Memory B cell (primary cell): ENCODE measurements at regions not wholly inside any gene's neighbourhood (a gene's known extent, or its start where the extent isn't known, plus 50 kb on each side); places are given as distances from the start of the nearest gene placed in this dataset.
"Not testable (repeated sequence)": the region's sequence is repeated elsewhere in the genome, so short reads cannot be mapped to it uniquely, and the experiment has no call there.

Experiments used
- ATAC-seq: fragments of 150-1000 bp; cut with Tn5 transposase; 2 replicates; pipeline ENCODE4 v1.10.0; 2021; ENCODE audit warnings: low read depth, mild to moderate bottlenecking, moderate library complexity
- DNase-seq, 2 donors: peaks; one replicate each; pipeline ENCODE4 v3.0.0; 2022; ENCODE audit warnings: low spot score in 2 of 2
- H3K27ac Mint-ChIP-seq: one replicate; pipeline ENCODE4 v1.8.0; 2022; ENCODE audit warnings: mild to moderate bottlenecking, moderate library complexity, mixed read lengths
- H3K27me3 Mint-ChIP-seq: one replicate; pipeline ENCODE4 v1.8.0; 2022; ENCODE audit warnings: mixed read lengths
- H3K36me3 Mint-ChIP-seq: one replicate; pipeline ENCODE4 v1.8.0; 2022; ENCODE audit warnings: mild to moderate bottlenecking, mixed read lengths
- H3K4me1 Mint-ChIP-seq: one replicate; pipeline ENCODE4 v1.8.0; 2022; ENCODE audit warnings: mixed read lengths
- H3K4me3 Mint-ChIP-seq: one replicate; pipeline ENCODE4 v1.8.0; 2022; ENCODE audit warnings: mild to moderate bottlenecking, moderate library complexity, mixed read lengths
- H3K9me3 Mint-ChIP-seq: one replicate; pipeline ENCODE4 v1.8.0; 2022; ENCODE audit warnings: mixed read lengths

DNA sequence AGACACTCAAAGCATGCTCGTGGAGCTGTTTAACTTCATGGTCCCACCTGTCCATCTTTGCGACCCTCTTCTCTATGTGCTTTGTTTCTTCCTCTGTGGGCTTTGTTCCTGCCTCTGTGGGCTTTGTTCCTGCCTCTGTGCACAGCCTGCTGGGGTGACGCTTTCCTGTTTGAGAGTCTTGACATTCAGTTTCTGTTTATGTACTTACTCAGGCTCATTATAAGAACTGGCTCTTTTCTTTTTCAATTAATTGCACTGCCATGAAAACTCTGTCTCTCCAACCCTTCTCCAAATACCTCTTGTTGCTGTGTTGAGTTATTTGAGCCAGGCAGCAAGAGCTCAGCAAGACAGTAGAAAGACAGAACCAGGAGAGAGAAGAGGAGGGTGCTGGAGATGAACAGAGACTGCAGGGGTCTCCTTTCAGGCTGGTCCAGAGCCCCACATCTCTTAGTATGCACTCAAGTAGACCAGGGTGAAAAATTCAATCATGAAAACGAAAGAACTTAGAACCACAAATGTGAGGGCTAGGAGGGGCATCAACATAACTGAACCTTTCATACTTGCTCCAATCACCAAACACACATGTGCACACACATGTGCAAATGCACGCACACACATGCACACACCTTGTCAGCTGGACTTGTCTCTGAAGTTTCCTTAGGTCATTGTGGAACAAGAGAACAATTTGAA is 88.3 kb upstream of the SGIP1 start:
- no peaks in the 10 kb centered on the region for H3K9me3 Mint-ChIP-seq

DNA sequence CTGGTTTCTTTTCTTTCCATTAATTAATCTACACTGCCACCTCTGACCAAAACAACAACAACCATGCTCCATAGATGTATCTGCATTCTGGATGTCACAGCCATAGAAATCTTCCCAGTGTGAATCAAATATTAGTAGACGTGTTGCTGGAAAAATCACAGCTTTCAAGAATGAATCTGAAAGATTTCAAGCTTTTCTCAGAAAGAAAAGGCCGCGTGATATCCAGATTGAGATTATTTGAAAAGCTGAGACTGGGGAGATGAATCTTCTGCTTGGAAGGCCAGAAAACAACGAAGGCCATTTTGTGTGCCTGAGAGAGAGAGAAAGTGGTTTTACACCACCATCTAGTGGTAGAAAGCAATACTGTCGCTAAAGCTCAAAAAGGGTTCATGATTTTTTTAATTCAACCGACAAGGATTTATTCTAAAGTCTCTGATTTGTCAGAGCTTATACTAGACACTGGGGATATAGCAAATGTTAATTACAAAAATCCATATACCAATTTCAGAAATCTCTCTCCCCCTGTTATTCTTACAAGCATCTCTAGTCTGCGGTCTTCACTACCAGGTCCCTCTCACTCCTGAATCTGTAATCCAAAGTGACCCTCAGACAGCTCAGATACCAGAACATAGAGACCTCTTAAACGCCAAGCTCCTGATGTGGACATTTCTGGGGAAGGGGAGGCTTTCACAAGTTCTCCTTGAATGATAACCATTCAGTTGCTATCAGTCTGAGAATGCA is 87.5 kb upstream of the SGIP1 start:
- Mint-ChIP-seq H3K27me3 (peaks cover 1% of the 10 kb centered on the region), H3K9me3 (no peaks in the 10 kb centered on the region), H3K4me3 (peak overlapping the region; percentile 56), H3K36me3 (no peaks in the 10 kb centered on the region), H3K27ac (peak overlapping the region; percentile 93), H3K4me1 (peaks cover 22% of the 10 kb centered on the region)
- ATAC-seq (peak; percentile 69), DNase-seq (peak; percentile 44 to 71)

More for the DNA sequence above, 88.3 kb upstream of the SGIP1 start:
- Mint-ChIP-seq H3K4me3 (peak overlapping the region; percentile 56), H3K27me3 (peaks cover 1% of the 10 kb centered on the region), H3K27ac (peak overlapping the region; percentile 93), H3K36me3 (no peaks in the 10 kb centered on the region), H3K4me1 (peaks cover 22% of the 10 kb centered on the region)
- peak; percentile 83 for ATAC-seq
- DNase-seq: peak; percentile 30 to 32

DNA sequence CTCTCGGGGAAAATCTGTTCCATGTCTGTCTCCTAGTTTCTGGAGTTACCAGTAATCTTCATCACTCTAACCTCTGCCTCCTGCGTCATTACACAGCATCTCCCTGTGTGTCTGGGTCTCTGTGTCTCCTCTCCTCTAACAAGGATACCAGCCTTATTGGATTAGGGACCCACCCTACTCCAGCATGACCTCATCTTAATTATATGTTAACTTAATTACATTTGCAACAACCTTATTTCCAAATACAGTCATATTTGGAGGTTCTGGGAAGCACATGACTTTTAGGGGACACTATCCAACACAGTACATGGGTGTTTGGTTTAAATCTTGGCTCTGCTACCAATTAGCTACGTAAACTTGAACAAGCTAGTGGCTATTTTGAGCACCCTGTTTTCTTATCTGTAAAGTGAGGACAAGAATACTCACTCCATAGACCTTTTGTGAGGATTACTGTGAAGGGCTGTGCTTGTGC is 83.9 kb upstream of the SGIP1 start:
- Mint-ChIP-seq H3K36me3 (no peaks in the 10 kb centered on the region), H3K27me3 (peaks cover 1% of the 10 kb centered on the region), H3K4me3 (no peak overlapping the region), H3K9me3 (no peaks in the 10 kb centered on the region), H3K27ac (no peak overlapping the region), H3K4me1 (peaks cover 12% of the 10 kb centered on the region)
- ATAC-seq: no peak
- DNase-seq: no peak

DNA sequence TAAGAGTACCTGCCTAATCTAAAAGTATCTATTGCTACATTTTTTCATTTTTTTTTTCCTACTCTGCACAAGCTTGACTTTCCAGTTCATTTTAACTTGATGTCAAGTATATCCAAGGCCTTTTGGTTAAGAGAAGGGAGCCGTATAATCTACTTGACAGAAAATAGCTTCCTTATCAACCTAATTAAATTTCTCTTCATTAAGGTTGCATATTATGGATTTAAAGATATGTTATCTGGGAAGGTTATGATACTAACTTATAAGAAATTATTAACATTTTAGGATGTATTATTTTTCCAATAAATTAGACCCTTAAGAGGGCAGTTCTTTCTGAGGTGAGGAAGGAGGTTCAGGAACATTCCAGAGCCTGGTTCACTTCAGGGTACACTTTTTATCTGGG is 83.1 kb upstream of the SGIP1 start:
- Mint-ChIP-seq H3K9me3 (no peaks in the 10 kb centered on the region), H3K36me3 (no peaks in the 10 kb centered on the region), H3K4me3 (no peak overlapping the region), H3K4me1 (peaks cover 4% of the 10 kb centered on the region), H3K27ac (no peak overlapping the region), H3K27me3 (peaks cover 3% of the 10 kb centered on the region)
- ATAC-seq (no peak), DNase-seq (no peak)

DNA sequence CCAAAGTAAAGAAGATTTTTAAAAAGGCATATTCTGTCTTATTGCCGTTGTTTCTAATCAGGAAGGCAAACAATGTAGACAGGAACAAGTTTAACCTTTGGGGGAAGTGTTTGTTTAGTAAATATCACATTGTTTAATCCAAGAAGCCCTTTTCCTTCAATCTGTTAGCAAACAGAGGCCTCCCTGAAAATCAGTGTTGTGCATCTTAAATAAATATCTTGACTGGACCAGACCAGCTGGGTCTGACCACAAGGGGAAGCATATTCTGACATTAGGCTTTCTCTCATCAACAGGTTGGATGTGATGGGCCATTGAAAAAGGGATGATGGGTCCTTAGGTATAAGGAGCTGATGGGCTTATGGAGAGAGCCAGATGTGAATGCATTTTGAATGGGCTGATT is 81.8 kb upstream of the SGIP1 start:
- ATAC-seq: no peak
- H3K4me1 Mint-ChIP-seq: no peaks in the 10 kb centered on the region
- H3K27me3 Mint-ChIP-seq: peaks cover 3% of the 10 kb centered on the region
- H3K36me3 Mint-ChIP-seq: no peaks in the 10 kb centered on the region
- H3K4me3 Mint-ChIP-seq: no peak overlapping the region
- H3K9me3 Mint-ChIP-seq: no peaks in the 10 kb centered on the region
- DNase-seq: no peak
- no peak overlapping the region for H3K27ac Mint-ChIP-seq

DNA sequence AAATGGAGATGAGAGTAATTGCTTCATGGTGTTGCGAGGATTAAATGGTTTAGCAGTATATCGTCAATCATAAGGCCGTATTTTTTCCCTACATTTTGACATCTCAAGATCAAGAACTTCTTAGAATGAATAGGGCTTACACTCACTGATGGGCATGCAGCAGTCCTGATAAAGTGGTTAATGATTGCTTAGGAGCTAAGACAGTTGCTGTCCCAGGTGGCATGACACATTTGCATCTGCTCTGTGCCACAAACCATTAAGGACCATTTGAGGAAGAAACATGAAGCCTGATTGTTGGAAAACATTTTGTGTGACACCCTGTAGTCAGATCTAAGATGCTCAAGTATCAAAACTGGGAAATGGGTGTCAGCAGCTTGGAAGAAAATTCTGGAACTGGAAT is 81.0 kb upstream of the SGIP1 start:
- H3K27ac Mint-ChIP-seq: no peak overlapping the region
- no peaks in the 10 kb centered on the region for H3K9me3 Mint-ChIP-seq
- H3K36me3 Mint-ChIP-seq: no peaks in the 10 kb centered on the region
- H3K4me1 Mint-ChIP-seq: no peaks in the 10 kb centered on the region
- ATAC-seq (no peak), DNase-seq (no peak)
- H3K4me3 Mint-ChIP-seq: no peak overlapping the region
- H3K27me3 Mint-ChIP-seq: peaks cover 3% of the 10 kb centered on the region

DNA sequence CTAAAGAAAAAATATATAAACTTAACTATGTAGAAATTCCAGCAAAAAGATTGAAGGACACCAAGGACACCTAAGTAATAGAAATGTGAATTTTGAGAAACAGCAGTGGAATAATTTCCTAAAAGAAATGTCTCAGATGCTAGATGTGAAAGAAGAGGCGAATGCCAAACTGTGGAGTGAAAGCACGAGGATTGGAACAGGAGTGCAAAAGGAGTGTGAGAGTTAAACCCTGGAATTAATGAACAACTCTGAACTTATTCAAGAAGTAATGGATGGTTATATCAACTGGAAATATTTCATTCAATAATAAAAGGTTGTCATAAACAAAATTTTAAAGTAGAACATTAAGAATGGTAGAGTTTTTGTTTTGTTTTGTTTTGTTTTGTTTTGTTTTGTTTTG is 78.5 kb upstream of the SGIP1 start:
- H3K27me3 Mint-ChIP-seq: peaks cover 3% of the 10 kb centered on the region
- H3K36me3 Mint-ChIP-seq: peaks cover 5% of the 10 kb centered on the region
- ATAC-seq (no peak), DNase-seq (no peak)
- no peaks in the 10 kb centered on the region for H3K4me1 Mint-ChIP-seq
- no peak overlapping the region for H3K27ac Mint-ChIP-seq
- H3K4me3 Mint-ChIP-seq: no peak overlapping the region
- H3K9me3 Mint-ChIP-seq: peaks cover 5% of the 10 kb centered on the region

DNA sequence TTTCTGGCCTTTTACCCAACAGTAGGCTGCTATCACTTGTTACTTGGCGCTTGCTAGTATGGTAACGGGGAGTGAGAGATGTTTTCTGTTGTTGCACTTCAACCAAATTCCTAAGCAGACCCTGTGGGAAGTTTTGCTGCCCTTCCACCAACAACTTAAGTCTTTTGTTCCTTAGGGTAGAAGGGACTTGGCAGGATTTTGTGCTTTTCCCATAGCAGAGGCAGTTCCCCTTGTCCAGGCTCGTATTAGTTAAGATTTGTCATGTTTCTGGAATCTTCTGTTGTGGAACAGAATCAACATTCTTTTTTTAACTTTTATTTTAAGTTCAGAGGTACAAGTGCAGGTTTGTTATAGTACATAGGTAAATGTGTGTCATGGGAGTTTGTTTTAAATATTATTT is 73.2 kb upstream of the SGIP1 start:
- Mint-ChIP-seq H3K9me3 (peaks cover 12% of the 10 kb centered on the region), H3K36me3 (peaks cover 9% of the 10 kb centered on the region), H3K27ac (no peak overlapping the region), H3K4me3 (no peak overlapping the region), H3K4me1 (no peaks in the 10 kb centered on the region), H3K27me3 (peaks cover 10% of the 10 kb centered on the region)
- no peak for DNase-seq
- no peak for ATAC-seq

DNA sequence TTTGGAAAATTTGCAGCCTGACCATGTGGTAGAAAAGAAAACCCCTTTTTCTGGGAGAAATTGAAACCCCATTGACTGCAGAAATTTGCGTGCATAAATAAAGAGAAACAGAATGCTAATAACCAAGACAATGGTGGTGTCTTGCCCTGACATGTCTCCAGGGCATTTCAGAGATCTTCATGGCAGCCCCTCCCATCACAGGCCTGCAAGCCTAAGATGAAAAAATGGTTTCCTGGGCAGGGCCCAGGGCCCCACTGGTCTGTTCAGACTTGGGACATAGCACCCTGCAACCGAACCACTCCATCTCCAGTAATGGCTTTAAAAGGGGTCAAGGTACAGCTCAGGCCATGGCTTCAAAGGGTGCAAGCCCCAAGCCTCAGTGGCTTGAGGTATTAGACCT is 71.6 kb upstream of the SGIP1 start:
- Mint-ChIP-seq H3K4me3 (no peak overlapping the region), H3K27ac (no peak overlapping the region), H3K9me3 (peaks cover 12% of the 10 kb centered on the region), H3K36me3 (peaks cover 9% of the 10 kb centered on the region), H3K27me3 (peaks cover 14% of the 10 kb centered on the region), H3K4me1 (no peaks in the 10 kb centered on the region)
- ATAC-seq (no peak), DNase-seq (no peak)

DNA sequence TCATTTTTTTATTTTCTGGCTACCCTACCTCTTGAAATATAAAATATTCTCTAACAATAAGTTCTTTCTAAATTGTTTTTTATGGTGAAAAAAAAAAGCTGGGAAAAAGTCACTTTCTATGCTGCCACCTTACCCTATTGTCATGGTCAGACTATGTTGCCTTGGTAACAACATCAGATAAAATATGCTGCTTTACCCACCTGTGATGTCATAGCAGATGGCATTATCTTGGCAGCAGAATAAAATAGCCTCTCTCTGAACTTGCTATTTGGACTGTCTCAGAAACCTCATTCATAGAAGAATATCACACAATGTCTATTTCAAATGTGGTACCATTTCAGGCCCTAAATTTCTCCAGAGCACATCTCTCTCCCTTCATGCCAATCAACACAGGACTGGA is 69.6 kb upstream of the SGIP1 start:
- H3K9me3 Mint-ChIP-seq: peaks cover 12% of the 10 kb centered on the region
- H3K27ac Mint-ChIP-seq: no peak overlapping the region
- H3K4me1 Mint-ChIP-seq: no peaks in the 10 kb centered on the region
- DNase-seq (no peak), ATAC-seq (no peak)
- H3K4me3 Mint-ChIP-seq: no peak overlapping the region
- H3K27me3 Mint-ChIP-seq: peaks cover 19% of the 10 kb centered on the region
- H3K36me3 Mint-ChIP-seq: peaks cover 9% of the 10 kb centered on the region

DNA sequence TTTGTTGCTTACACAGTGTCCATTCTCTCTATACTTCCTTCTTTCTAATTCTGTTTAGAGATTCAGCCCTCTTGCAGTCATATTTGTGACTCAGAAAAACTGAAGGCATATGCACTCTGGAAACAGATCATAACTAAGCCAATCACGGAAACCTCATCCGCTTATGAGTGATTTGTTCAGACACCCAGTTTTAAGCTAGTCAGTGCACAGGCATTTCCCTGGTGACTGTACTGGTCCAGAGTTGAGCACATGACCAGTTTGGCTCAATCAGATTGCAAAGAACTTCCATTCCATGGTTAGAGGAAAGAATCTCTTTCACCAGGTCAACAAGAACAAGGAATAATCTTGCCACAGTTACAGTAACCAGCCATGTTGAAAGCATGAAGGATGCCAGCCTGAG is 69.2 kb upstream of the SGIP1 start:
- Mint-ChIP-seq H3K36me3 (peaks cover 6% of the 10 kb centered on the region), H3K4me3 (no peak overlapping the region), H3K27ac (no peak overlapping the region), H3K4me1 (no peaks in the 10 kb centered on the region), H3K9me3 (peaks cover 10% of the 10 kb centered on the region), H3K27me3 (peaks cover 17% of the 10 kb centered on the region)
- ATAC-seq: no peak
- no peak for DNase-seq

DNA sequence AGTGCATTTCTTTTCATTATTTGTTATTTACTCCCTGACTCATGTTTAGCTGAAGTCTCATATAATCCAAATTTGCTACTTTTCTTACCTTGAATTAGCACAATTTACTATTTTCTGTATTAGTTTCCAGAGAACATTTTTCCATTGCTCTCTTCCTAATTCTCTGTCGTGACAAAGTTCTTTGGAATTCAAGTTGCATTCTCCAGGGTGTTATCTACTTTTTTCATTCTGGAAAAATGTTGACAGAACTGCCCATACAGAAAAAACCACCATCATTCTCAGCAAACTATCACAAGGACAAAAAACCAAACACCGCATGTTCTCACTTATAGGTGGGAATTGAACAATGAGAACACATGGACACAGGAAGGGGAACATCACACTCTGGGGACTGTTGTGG is 67.3 kb upstream of the SGIP1 start:
- ATAC-seq, DNase-seq: not testable (repeated sequence)

DNA sequence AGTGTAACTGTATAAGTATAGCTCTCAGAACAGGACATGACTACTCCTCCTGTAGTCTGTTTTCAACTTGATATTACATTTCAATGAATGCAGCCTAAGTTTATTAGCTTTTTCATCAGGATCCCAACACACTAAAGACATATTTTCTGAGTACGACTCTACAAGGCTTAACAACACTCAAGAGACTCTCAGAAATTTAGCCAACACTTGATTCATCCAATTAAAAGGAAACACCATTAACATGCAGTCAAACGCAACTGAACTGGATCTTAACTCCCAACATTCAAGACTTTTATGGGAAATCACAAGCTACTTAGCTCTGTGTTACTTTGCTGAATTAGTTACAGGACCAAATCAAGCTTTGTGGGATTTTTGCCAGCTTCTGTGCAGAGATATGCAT is 65.2 kb upstream of the SGIP1 start:
- no peak overlapping the region for H3K4me3 Mint-ChIP-seq
- no peak for ATAC-seq
- no peak overlapping the region for H3K27ac Mint-ChIP-seq
- no peaks in the 10 kb centered on the region for H3K9me3 Mint-ChIP-seq
- no peaks in the 10 kb centered on the region for H3K4me1 Mint-ChIP-seq
- no peak for DNase-seq
- H3K27me3 Mint-ChIP-seq: peaks cover 17% of the 10 kb centered on the region
- no peaks in the 10 kb centered on the region for H3K36me3 Mint-ChIP-seq

More for the DNA sequence above, 67.3 kb upstream of the SGIP1 start:
- not testable (repeated sequence) for H3K36me3 Mint-ChIP-seq, H3K4me1 Mint-ChIP-seq, H3K4me3 Mint-ChIP-seq, H3K9me3 Mint-ChIP-seq, H3K27ac Mint-ChIP-seq
- H3K27me3 Mint-ChIP-seq: peaks cover 14% of the 10 kb centered on the region

DNA sequence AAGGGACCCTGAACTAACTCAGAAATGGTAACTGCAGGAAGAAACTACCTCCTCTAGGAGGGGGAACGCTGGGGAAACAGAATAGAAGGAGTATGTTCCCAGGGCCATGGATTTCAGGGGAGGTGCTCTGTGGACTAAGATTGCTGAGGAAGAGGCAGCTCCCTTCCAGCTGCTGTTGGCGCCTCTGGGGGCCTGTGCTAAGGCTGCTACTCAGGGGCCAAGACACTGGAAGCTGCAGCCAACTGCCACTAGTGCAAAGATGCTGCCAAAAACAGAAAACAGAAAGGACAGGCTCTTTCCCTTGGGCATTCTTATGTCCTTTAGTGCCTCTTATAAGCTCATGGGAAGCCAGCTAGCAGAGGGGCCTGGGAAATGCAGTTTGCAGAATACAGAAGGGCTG is 58.0 kb upstream of the SGIP1 start:
- Mint-ChIP-seq H3K9me3 (peaks cover 5% of the 10 kb centered on the region), H3K27ac (no peak overlapping the region), H3K4me3 (no peak overlapping the region), H3K36me3 (peaks cover 2% of the 10 kb centered on the region), H3K27me3 (peaks cover 27% of the 10 kb centered on the region), H3K4me1 (no peaks in the 10 kb centered on the region)
- no peak for ATAC-seq
- no peak for DNase-seq

DNA sequence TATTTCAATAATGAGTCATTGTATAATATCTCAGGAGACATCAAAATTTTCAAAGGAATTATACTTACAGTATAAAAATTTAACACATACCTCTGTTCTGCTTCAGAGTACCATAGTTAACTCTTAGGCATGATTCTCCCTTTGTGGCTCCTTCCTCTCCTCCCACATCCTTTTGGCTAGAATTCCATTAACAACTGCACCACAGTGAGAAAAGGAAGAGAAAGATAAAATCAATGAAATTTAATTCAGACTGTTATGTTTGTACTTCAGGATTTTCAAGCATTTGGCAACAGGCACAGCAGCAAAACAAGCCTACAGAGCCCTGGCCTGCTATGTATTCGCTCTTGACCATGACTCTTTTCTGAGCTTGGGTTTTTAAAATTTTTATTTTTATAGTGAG is 57.2 kb upstream of the SGIP1 start:
- Mint-ChIP-seq H3K9me3 (peaks cover 5% of the 10 kb centered on the region), H3K4me3 (no peak overlapping the region), H3K4me1 (no peaks in the 10 kb centered on the region), H3K36me3 (peaks cover 2% of the 10 kb centered on the region), H3K27ac (no peak overlapping the region), H3K27me3 (peaks cover 26% of the 10 kb centered on the region)
- ATAC-seq (no peak), DNase-seq (no peak)
